HG03159 (cell line): ENCODE measurements at regions not wholly inside any gene's neighbourhood (a gene's known extent, or its start where the extent isn't known, plus 50 kb on each side); places are given as distances from the start of the nearest gene placed in this dataset.
A peak's percentile ranks its signal among the peaks of the same experiment; 100 is the strongest.
"Not testable (repeated sequence)": the region's sequence is repeated elsewhere in the genome, so short reads cannot be mapped to it uniquely, and the experiment has no call there.

ENCODE experiments used
- ATAC-seq: cut with Tn5 transposase; IDR thresholded peaks from one replicate; pipeline ENCODE4 v1.9.1; 2021; ENCODE audit warnings: mild to moderate bottlenecking, moderate library complexity; ENCODE audit not compliant: unreplicated experiment

- not testable (repeated sequence) for ATAC-seq
Observed at GRCh38 chr2:87500951-87501350, 246.9 kb upstream of the PLGLB2 start.

DNA sequence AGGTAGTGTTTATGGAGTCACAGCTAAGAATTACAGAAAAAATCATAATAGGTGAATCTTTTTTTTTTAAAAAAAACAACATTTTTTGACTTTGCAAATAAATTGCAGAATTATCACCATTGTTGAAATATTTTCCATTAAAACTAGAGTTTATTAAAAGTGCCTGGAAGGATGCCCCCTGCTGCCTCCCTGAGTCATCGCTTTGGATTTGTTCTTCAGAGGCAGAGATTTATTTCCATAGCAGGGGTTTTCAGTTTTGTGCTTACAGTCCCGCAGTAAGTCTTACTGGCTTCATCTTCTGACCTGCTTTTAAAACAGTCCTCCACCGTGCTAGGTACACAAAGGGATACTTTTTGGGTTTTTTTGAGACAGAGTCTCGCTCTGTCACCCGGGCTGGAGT is 244.9 kb upstream of the PLGLB2 start:
- not testable (repeated sequence) for ATAC-seq

DNA sequence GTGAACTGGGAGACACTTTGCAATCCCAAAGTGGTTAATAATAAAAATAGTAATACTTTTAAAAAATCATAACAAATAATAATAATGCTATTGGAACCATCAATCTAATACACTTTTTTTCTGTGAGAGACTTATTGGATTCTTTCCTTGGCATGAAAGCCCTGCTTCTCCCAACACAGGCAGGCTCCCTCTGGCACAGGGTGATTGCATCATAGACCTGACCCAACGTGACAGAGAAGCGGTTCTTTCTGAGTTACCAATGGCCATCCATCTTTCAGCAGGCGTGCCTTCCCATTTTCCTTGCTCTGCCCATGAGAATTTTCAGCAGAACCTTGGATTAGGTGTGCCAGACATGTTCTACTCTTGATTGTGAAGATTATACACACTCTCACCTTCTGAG is 242.6 kb upstream of the PLGLB2 start:
- ATAC-seq, result not testable (repeated sequence)

DNA sequence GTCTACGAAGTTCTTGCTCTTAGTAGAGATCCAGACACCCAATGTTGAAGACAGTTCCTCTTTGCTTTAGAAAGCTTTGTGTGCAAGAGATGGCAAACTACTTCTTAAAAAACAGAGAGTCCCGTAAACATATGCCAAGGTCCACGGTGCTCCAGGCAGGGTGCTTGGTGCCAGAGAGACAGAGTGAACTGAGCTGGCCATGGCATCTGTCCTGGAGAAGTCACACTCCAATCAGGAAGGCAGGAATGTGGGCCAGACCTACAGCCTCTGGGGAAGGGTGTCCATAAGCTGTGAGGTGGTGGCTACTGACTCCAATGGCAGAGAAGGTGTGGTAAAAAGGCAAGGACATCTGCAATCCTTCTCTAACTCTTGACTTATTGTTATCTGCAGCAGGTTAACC is 242.0 kb upstream of the PLGLB2 start:
- ATAC-seq, result not testable (repeated sequence)

DNA sequence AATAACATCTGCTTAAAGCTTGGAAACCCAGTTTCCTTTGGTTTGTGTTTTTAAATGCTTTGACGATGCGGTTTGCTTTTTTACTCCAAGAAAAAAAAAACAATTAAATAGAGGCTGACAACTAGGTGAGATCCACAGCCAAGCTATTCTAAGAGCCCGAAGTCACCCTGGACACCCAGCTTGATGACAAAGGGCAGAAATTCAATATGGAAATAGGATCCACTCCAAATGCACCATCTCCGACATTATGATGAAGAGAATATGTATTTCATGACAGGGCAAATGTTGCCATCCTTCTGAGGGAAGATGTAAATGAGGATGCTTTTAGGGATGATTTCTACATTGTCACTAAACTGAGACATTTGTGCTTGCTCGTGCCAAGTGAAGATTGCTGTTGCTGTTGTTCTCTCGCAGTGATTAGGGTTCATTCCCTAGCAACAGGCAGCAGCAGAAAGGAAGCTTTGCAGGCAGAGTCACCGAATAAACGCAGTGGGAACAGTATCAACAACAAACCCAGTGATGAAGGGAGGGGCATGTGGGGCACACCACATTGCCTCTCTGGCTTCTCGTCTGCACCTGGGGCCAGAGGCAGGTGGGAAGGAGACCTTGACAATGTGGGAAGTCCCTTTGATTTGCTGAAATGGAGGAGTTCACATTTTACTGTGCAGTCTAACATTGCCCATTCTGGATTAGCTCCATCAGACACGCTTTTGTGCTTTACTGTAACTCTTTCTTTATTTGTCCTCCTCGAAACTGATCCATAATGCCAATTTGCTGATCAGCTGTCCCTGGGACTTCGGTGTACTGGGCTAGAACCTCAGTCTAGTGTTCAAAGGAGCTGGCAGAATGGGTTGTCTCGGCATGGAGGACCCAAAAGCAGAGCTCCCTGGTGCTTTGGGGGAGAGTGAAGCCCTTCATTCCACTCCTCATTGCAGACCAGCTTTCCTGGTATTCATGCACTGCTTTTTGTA is 240.2 kb upstream of the PLGLB2 start:
- not testable (repeated sequence) for ATAC-seq

DNA sequence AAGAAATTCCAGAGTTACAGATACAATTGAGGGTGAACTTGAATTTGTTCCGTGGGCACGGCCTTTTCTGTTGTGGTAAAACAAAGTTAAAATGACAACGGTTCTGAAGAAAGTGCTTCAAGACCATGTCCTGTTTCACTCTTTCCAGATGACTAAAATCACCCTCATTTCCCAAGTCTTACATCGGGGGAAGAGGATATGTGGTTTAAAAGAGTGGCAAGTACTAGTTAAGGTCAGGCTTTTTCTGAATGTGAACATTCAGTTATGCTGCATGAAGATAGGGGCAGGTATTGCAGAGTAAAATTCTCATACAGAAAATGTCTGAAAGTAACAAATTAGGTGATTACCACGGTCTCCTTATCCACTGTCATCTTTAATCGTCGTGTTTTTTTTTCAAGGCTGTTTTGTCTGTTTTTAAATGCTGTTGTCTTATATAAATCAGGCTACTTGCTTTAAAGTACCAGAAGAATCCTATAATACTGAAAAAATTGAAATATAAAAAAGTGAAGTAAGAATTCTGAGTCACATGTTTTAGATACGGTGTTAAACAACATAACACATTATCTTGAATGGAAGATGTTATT is 236.6 kb upstream of the PLGLB2 start:
- not testable (repeated sequence) for ATAC-seq

DNA sequence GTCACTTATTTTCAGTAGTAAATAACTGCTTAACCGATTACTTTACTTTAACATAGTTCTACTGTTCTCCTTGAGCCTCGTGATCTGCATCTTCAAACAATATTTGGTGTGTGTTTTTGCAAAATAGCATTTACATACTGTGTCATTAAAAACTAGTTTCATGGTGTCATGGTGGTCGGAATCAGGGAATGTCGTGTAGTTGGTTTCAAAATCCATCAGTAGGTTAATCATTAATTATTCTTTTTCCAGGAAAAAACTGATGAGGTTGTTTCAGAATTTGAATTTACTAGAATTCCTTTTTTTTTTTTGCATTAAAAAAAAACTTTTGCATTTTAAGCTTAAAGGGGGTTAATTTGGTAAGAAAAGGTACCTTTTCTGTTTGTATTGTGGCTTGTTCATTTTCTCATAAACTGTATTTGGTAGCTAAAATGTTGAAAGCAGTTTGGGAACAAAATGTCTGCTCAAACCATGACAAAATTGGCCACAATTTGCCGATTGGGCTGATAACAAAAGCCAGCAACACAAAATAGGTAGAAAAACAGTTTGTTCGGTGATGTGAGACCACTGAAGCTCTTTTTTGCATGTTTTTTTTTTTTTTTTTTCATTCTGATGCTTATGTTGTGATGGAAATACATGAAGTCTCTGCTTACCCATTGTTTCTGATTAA is 234.9 kb upstream of the PLGLB2 start:
- not testable (repeated sequence) for ATAC-seq

- ATAC-seq, result peak; percentile 68
Observed at GRCh38 chr2:87514034-87514433, 233.9 kb upstream of the PLGLB2 start.

- not testable (repeated sequence) for ATAC-seq
Observed at GRCh38 chr2:87514515-87514914, 233.4 kb upstream of the PLGLB2 start.

GRCh38 chr2:87515226-87515625 is 232.7 kb upstream of the PLGLB2 start:
- not testable (repeated sequence) for ATAC-seq

DNA sequence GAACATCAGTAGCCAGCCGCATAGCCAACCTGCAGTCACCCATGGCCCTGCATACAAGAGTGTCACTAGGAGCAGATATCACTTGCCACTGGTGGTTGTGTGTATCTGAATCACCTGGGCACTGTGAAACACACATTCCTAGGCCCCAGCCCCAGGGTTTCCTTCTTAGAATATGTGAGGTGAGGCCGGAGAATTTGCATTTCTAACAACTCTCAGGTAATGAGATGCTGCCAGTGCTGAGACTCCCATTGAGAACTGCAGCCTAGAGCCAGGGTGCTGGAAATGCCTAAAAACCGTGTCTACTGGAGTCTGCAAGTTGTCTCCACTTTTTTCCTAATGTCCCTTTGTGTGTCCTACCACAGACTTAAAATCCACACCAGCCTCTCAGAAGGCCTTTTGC is 232.0 kb upstream of the PLGLB2 start:
- not testable (repeated sequence) for ATAC-seq

GRCh38 chr2:87516369-87516967 is 231.4 kb upstream of the PLGLB2 start:
- ATAC-seq, result not testable (repeated sequence)

- not testable (repeated sequence) for ATAC-seq
Observed at GRCh38 chr2:87517438-87517837, 230.4 kb upstream of the PLGLB2 start.

- ATAC-seq, result not testable (repeated sequence)
Observed at GRCh38 chr2:87518066-87518465, 229.8 kb upstream of the PLGLB2 start.

- not testable (repeated sequence) for ATAC-seq
Observed at GRCh38 chr2:87518547-87518946, 229.3 kb upstream of the PLGLB2 start.

DNA sequence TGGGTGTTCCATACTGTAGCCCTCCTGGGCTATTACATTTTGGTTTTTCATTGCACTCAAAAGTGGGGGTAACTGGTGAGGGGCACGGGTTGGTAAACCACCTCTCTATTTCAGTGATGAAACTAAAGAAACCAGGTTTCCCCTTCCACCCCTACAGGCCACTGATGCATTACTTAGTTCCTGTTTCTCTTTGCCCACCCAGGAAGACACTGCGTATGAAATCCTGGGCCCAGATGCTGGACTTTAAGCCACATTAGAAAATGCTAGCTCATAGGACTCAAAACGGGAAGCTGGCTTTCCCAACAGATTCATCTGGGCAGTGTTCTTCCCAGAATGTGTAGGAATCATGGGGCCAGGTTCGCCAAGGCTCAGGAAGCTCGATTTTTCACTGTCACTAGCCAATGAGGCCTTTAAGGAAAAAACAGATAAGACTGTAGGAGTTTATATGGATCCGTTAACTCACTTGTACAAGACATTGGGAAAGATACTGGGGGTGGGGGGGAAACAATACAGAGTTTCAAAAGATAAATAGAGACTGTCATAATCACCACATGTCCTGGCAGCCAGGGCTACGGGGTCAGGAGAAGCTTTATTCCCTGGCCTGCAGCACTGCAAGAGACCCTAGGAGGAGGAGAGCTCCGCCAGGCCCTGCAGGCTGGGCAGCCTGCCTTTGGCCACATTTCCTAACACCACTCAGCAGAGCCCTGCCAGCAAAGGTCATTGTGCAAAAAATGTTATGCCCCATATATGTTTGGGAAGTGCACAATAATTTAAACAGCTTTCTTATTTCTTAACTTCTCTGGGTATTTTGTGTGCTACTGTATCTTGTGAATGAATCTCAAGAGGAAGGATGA is 228.5 kb upstream of the PLGLB2 start:
- peak; percentile 43 for ATAC-seq

- ATAC-seq, result peak; percentile 53
Observed at GRCh38 chr2:87521057-87521456, 226.8 kb upstream of the PLGLB2 start.

- ATAC-seq, result not testable (repeated sequence)
Observed at GRCh38 chr2:87521489-87521888, 226.4 kb upstream of the PLGLB2 start.

DNA sequence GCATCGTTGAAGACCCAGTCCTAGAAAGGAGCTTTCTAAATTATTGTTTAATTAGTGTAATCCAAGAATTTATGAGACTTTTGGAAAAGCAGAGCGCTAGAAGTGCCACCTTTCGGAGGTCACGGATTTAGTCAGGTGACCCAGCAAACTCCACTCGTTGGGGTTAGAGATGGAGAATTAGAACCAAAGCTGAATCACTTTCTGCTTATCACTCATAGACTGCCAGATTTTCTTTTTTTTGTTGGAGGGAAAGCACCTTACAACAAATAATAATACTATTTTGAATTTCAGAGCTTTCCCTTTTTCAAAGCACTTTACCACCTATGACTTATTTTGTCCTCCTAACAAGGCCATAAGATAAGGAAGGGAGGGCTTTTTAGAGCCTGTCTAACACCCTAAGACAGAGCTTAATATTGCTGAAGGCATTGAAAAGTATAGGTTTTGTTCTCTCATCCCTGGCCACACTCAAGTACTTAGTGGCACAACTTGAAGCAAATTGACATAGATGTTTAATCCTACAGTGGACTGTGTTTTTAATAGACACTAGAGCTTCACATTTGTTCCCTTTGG is 223.2 kb upstream of the PLGLB2 start:
- ATAC-seq, result not testable (repeated sequence)

DNA sequence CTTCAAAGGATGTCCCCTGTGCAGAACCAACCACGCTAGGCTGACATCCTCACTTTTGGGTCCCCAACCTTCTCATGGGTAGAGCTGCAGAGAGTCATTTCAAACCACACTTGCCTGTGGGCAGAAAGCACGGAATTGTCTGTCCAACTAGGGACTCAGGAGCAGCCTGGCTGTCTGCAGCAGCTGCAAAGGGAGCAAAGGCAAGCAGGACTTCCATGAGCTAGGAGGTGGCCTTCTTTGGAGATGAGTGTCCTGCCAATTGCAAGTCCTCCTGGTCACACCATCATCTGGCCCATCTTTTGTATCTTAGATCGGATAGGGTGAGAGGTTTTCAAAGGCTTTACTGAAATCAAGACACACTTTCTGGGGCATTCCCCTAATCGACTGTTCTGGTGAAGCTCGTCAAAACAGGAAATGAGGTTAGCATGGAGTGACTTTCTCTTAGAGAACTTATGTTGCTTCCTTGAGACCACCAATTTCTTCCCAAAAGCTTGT is 222.3 kb upstream of the PLGLB2 start:
- ATAC-seq, result peak; percentile 51
